HG03378 (cell line): ENCODE measurements at regions not wholly inside any gene's neighbourhood (a gene's known extent, or its start where the extent isn't known, plus 50 kb on each side); places are given as distances from the start of the nearest gene placed in this dataset.
"Not testable (repeated sequence)": the region's sequence is repeated elsewhere in the genome, so short reads cannot be mapped to it uniquely, and the experiment has no call there.

ENCODE experiments used
- ATAC-seq: cut with Tn5 transposase; IDR thresholded peaks from one replicate; pipeline ENCODE4 v1.9.1; 2021; ENCODE audit warnings: mild to moderate bottlenecking, moderate library complexity; ENCODE audit not compliant: unreplicated experiment

DNA sequence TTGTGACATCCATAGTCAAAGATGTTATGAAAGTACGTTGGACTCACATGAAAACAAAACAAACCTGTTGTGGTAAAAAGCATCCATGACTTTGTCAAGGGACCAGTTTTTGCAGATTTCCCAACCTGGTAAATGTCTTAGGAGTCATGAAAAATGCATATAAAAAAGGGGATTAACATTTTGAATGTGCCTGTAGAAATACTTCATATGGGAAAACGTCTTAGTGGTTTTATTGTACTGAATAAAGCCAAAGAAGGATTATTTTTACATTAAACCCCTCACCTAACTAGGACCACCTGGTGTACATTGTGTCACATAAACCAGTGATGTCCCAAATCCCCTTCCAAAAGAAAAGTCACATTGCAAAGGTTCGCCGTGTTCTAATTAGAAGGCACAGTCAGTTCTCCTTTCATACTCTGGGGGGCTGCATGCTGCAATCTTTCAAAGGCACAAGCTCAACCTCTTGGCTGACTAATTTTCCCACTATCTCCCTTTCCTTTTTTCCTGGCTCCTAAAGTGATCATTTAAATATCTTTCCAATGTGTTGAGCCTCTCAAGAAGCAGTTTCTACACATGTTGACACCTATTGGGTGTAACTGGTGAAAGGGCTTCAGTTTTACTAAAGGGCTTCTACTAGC is 119.8 kb upstream of the SPAG17 start:
- ATAC-seq = no peak

DNA sequence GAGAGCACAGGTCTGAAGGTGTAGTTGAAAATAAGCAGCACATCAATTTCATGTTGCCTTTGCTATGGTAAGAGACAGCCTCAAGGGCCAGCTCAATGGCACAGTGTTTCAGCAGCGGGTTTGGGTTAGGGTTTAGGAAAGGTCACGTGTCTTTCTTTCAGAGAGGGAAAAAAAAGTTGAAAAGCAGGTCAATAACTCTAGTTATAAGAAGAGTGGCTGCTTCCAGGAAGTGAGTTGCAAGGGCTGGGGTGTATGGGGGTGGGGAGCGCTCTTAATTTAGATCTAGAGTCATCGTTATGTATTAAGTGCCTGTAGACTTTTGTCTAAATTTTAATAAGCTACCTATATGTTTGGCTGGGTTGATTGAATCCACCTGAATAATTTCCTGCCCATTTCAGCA is 118.5 kb upstream of the SPAG17 start:
- no peak for ATAC-seq

DNA sequence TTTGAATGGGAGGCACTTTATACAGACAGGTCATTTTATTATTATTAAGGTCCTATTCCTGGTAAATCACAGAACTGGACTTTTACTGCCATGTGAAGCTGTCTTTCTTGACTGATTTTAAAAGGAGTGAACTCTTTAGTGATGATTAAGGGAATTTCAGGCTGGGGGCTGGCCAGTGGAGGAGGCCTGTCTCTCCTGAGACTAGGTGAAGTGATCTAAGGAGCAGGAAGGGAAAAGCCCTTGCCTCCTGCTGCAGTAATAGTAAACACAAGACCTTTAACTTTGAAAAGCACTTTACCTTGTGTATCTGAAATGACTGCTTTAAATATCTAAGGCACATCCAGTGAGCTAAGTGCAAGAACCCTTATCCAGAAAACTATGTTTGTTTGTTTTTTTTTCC is 118.0 kb upstream of the SPAG17 start:
- no peak for ATAC-seq

DNA sequence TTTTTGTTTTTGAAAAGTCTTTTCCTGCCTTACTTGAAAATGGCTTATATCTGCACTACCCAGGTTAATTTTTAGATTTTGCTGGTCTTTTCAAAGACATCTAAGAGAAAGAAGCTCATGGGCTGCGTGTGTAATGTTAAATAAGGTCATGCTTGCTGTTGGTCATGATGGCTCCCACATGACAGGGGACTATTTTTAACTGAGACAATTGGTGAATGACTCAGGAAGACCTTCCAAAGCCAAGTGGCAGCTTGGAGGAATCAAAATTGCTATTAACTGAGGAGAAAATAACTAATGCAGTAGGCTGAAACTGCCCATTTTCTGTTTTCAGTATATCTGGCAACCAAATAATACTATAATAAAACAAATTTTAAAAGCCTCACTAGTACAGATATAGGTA is 117.1 kb upstream of the SPAG17 start:
- no peak for ATAC-seq

DNA sequence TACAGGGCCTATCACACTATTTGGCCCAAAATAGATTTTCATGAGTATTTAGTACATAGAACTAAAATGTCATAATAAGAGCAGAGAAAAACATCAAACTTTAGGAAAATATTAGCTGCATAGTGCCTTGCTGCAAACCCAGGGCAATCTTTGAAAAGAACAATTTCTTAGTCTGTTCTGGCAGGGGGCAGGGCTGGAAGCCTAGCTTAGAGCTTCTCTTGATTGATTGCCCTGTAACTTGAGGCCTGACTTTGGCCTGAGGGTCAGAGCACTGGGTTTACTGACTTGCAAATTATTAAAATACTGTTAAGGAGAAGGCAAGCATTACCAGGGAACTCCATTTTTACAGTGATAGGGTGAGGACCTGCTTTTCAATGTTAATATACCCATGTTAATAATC is 115.8 kb upstream of the SPAG17 start:
- no peak for ATAC-seq

DNA sequence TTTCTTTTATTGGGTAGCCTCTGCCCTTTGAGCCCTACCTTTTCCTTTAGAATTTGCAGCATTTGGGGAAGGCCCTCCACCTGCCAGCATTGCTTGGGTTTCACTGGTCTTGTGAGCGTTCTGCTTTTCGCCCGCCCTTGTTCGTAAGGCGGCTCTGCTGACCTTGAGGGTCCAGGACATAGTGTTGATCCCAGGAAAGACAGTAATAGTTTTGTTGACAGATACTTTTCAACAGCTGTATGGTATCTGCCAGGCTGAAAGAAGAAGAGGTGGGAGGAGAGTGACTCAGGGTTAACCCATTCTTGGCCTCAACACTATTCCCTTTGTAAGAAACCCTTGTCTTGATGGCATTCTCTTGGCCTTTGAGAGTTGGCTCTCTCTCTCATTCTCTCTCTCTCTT is 113.4 kb upstream of the SPAG17 start:
- no peak for ATAC-seq

DNA sequence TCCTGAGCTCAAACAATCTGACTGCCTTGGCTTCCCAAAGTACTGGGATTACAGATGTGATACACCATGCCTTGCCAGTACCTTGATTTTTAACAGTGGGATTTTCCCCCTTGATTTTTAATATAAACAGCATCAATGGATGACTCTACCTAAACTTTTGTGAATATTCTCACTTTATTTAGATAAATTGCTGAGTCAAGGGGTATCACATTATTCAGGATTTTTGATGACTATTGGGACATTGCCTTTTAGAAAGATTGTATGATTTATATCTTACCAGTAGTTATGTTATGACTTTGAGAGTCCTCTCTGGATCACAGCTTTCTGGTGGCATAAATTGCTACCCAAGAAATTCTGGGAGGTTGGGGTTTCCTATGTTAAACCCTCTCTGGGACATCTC is 112.5 kb upstream of the SPAG17 start:
- no peak for ATAC-seq

DNA sequence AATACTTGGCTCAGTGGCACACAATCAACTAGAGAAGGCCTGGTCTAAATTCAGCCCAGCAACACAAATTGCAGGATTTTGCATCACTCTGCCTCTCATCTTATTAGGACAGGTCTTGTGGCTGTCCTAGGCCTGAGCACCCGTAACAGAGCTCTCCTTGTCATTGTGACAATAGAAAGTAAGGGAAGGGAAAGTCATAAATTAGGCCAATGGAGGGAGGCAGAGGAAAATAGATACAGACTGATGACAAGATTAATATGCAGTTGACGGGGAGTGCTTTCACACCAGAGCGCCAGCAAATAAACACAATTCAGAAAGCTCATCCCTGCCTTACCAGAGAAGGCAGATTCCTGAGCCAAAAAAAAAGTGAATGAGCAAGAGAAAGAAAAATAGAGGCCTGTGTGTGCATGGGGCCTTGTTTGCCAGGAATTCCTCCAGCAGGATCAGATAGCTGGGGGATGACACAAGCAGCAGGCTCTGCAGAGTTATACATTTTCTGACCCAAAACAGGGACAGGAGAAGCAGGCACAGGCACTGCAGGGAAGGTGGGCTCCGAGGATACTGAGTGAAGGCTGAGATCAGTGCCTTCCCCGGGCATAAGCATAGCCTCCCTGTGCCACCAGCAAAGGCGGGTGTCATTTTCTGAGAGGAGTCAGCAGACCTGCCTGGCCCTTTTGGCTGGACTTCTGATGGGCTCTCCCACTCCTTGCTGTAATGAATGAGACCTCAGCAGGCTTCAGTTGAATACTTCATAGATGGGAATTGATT is 110.0 kb upstream of the SPAG17 start:
- ATAC-seq = no peak

DNA sequence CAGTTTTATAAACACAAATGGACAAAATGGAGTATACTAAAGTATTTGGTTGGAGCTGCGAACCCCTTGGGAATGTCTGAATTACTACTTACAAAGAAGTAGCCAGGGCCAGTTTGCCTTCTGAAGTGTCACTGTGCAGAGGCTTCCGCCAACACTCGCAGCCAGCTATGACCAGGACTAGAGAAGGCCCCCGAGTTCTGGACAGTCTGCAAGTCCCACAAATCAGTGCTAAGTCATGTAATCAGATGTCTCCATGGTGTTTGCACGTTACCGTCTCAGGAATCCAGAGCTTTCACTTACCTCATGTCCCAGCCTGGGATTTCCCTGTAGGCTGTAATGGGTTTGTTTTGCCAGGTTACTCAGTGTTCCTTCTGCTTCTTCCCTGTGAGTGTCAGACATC is 106.6 kb upstream of the SPAG17 start:
- no peak for ATAC-seq

DNA sequence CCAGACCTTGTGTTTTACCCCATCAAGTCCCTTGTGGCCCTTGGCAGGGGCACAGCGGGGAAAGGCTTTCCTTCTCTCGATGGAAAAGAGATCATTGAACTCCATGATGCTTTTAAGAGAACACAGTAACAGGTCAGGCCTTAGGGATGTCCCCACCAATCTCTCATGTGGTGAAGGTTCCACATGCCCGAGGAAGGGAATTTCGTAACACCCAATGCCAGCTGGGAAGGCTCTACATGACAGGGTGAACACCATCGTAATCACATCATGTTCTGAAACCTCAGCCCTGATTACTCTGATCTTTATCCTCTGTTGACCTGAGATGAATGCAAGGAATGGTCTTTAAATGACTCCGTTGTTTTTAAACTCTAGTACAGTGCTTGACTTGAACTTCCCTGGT is 105.5 kb upstream of the SPAG17 start:
- ATAC-seq = no peak

DNA sequence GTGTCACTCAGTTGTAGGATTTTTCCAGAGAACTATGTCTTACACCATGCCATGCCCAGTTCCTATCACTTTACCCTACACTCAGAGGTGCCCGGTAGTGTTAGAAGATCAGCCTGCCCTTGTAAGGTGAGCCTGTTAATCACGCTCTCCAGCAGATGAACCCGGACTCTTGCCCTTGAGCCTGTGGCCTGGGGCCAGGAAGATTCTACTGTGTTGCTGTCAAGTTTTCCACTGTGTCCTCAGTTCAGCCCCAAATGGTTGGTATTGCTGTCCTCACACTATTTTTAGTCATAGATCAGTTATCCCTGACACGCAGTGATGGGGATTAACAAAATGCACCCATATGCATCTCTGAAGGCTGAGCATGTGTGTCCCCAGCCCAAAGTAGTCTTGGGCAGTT is 105.0 kb upstream of the SPAG17 start:
- ATAC-seq = no peak

DNA sequence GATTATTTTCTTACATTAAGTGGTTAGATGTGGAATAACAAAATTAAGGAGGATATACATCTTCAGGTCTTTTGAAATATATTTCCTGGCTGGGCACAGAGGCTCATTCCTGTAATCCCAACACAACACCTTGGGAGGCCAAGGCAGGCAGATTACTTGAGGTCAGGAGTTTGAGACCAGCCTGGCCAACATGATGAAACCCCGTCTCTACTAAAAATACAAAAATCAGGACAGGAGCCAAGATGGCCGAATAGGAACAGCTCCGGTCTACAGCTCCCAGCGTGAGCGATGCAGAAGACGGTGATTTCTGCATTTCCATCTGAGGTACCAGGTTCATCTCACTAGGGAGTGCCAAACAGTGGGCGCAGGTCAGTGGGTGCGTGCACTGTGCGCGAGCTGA is 95.6 kb upstream of the SPAG17 start:
- not testable (repeated sequence) for ATAC-seq

DNA sequence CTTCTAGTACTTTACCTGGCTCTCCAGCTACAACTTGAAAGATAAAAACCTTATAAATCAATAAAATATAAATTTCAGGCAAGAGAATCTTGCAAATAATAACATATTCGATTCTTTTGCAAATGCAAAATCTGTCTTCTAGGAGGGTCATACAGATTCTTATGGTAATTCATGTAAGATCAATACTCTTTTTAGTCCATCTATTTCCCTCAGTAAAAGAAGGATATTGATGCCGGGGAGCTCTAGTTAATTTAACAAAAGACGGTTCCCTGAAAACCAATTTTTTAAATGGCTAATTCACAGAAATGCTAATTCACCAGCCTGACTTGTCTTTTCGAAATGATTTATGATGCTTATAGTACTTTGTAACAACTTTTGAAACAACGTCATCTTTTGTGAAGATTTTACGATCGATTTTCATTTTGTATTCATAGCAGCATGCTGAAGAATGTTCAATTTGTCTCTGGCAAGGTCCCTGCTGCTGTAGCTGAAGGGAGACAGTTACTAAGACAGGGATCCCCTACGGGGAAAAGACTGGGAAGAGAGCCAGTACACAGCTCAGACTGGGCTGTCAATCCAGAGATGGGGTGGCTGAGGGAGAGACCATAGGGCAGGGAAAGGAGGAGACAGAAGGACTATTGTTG is 90.6 kb upstream of the SPAG17 start:
- no peak for ATAC-seq

DNA sequence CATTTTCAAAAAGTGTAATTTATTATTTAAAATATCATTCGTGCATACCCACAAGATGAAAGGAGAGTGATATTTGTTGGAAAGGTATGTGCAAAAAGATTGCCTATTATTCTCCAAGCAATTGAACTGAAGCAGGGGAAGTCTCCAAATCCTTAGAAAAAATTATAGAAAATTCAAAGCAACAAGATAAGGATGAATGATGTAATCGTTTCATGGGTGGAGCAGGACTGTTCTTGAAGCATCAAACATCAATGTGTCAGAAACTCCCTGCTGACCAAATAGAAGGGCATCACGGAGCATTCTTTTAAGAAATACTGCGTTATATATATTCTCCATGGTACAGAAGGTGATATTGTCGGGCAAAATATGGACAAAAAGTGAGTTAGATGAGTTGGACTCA is 87.9 kb upstream of the SPAG17 start:
- ATAC-seq = no peak

DNA sequence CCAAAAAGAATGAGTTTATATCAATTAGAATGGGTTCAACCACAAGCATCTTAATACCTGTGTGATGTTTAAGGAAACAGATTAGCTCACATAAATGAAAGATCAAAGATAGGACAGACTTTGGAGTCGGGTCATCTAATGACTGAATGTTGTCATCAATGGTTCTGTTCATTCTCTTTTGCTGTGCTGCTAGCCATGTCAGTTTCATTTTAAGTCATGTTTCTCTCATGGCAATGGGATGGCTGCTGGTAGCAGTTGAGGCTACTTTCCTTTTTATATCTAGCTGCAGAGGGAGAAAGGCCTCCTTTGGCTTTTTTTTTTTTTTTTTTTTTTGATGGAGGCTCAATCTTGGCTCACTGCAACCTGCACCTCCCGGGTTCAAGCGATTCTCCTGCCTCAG is 86.9 kb upstream of the SPAG17 start:
- no peak for ATAC-seq

DNA sequence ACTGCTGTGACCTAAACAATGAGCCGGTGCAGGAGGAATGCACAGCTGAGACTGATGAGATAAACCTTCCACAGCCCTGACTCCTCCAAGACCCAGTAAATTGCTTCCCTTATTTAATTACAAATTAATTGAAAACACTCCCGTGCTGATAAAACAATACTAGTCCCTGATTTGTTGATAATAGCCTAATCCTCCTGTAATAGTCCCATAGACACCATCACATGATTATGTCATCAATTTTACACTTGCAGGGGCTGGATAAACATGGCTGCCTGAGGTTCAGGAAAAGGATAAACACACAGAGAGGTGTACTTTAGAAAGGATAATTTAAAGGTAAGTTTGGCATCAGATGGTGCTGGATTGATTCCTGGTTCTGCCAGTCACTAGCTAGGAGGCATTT is 84.6 kb upstream of the SPAG17 start:
- no peak for ATAC-seq

DNA sequence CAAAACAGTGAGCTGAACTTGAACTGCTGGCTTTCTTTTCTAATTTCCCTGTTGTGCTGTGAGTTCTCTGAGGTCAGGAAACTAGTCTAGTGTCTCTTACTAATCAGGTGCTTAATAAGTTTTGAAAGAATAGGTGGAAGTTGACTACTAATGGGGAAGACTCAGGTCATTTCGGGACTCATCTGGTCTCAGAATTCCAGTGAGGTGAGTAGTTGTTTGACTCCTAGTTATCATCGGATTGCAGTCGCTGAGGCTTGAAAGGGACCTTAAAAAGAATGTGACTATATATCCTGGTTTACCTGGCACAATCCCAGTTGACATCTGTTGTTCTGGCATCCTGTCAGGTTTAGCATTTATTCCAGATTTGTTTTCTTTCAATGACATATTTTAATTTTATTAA is 81.4 kb upstream of the SPAG17 start:
- ATAC-seq = no peak

DNA sequence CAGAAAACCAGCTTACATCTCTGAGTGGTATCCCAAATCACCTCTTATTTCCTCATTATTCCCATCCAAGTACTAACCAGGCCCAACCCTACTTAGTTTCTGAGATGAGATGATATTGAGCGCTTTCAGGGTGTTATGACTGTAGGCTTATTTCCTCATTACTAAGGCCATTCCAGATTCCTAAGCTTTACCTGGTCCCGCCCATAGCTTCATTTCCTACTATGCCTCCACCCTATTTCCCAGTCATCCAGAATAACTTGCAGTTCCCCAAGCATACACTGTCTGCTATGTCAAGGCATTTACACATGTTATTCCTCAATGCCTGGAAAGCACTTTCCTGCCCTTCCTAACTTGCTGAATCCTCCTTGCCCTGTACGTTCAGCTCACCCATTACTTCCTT is 79.3 kb upstream of the SPAG17 start:
- ATAC-seq = no peak

DNA sequence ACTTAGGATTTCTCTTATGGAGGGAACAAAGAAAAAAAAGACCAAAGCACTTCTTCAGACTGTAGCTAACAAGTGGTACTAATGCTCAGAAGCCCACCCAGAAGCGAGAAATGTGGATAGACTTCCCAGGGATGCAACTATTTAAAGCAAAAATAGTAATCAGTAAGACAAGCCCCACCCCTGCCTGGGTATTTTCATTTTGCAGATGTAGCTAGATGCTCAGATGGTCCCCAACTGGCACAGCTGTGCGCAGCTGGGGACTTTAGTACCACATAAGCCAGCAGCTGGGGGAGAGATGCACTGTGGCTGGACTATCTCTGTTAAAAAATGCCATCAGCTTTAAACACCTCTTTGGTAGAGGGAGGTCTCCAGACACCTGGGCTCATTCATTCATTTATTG is 77.8 kb upstream of the SPAG17 start:
- no peak for ATAC-seq

DNA sequence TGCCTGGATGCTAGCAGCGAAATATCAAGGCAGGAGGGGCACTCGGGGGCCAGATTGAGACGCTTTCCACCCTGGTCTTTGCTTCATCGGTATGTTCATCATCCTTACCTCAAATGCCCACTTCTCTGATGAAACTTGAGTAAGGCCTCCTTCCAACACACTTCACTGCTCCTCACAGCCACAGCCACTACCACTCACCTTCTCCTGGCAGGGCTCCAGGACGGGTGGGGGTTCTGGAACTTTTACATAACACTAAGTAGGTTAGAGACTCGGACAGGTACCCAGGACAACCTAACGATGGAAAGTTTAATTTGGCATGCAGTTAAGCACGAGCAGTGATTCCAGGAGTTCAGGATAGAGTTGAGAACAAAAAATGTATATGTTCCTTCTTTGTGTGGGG is 73.9 kb upstream of the SPAG17 start:
- ATAC-seq = no peak

DNA sequence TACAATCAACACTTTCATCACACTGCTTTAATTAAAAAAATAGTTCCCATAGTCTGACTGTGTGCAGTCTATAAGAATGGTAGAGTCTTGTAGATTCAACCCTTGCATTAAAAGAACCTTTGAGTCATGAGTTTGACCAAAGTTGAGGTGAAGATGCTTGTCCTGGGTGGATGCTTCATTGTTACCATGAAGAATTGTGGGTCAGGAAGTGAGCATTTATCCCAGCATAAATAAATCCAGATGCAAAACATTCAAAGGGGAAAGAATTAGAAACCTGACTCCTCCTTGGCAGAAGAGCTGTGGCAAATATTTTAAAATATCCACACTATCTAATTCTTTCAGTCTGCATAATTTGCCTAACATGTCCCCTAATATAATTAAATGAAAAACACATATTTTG is 72.9 kb upstream of the SPAG17 start:
- no peak for ATAC-seq
